Keratinocyte (primary cell): ENCODE measurements at regions not wholly inside any gene's neighbourhood (a gene's known extent, or its start where the extent isn't known, plus 50 kb on each side); places are given as distances from the start of the nearest gene placed in this dataset.

Source experiments
- CTCF ChIP-seq, 3 experiments: IDR thresholded peaks in 1 of 3; conservative IDR thresholded peaks in 1 of 3; optimal IDR thresholded peaks in 1 of 3; 2 replicates in 2 of 3; 3 replicates in 1 of 3; pipeline versions ENCODE3 to v1.5.1; 2011; ENCODE audit warnings: low read length in 3 of 3, mild to moderate bottlenecking in 3 of 3, moderate library complexity in 2 of 3, control low read depth in 1 of 3, inconsistent platforms in 1 of 3; ENCODE audit not compliant: insufficient read depth in 2 of 3; ENCODE audit errors: extremely low read depth in 1 of 3
- EZH2 ChIP-seq: IDR thresholded peaks from one replicate; pipeline ENCODE4 v1.6.1; 2012; ENCODE audit warnings: inconsistent platforms, mild to moderate bottlenecking, low read length, moderate library complexity

- TF ChIP-seq CTCF (optimal IDR thresholded peaks at IDR 0.05 in 1 of 3, IDR thresholded peaks at IDR 0.05 in 1 of 3, conservative IDR thresholded peaks at IDR 0.05 in 1 of 3; ENCODE audit: extremely low read depth in 1 of 3, insufficient read depth in 2 of 3, low read length in 3 of 3) (no peak), EZH2 (no peak)
Measured at GRCh38 chr15:38622304-38622703, 57.7 kb upstream of the RASGRP1 start.
